Mammary epithelial cell (primary cell): ENCODE measurements at regions not wholly inside any gene's neighbourhood (a gene's known extent, or its start where the extent isn't known, plus 50 kb on each side); places are given as distances from the start of the nearest gene placed in this dataset.

ENCODE experiments used
- CTCF ChIP-seq, 2 donors: IDR thresholded peaks in 1 of 2; conservative IDR thresholded peaks in 1 of 2; 2 replicates each; pipeline ENCODE4 v1.5.1; 2011 to 2012; ENCODE audit warnings: inconsistent platforms in 2 of 2, low read length in 2 of 2, mild to moderate bottlenecking in 2 of 2, control low read depth in 1 of 2, low read depth in 1 of 2; ENCODE audit not compliant: insufficient read depth in 1 of 2; ENCODE audit errors: extremely low read depth in 1 of 2
- EZH2 ChIP-seq: IDR thresholded peaks from 2 replicates; pipeline ENCODE4 v1.6.1; 2012; ENCODE audit warnings: low read length, inconsistent platforms, borderline replicate concordance

GRCh38 chr5:152477536-152477935 is 72.5 kb upstream of the NMUR2 start:
- no peak for TF ChIP-seq CTCF (conservative IDR thresholded peaks at IDR 0.05 in 1 of 2, IDR thresholded peaks at IDR 0.05 in 1 of 2; ENCODE audit: extremely low read depth in 1 of 2, insufficient read depth in 1 of 2, low read depth in 1 of 2, low read length in 2 of 2)
- no peak for TF ChIP-seq EZH2
